Naive thymus-derived CD4-positive, alpha-beta T cell (primary cell): ENCODE measurements at regions not wholly inside any gene's neighbourhood (a gene's known extent, or its start where the extent isn't known, plus 50 kb on each side); places are given as distances from the start of the nearest gene placed in this dataset.
"Not testable (repeated sequence)": the region's sequence is repeated elsewhere in the genome, so short reads cannot be mapped to it uniquely, and the experiment has no call there.

Experiments used
- ATAC-seq: fragments of 150-1000 bp; cut with Tn5 transposase; 2 replicates; pipeline ENCODE4 v1.10.0; 2021; ENCODE audit warnings: mild to moderate bottlenecking, moderate library complexity
- CTCF ChIA-PET: fragments of 350-600 bp; sonication (Branson Sonifier 250); formaldehyde crosslinking; loops from one replicate; lab custom pipeline; 2021; ENCODE audit warnings: antibody characterized with exemption; lab: Charles Lee
- POLR2A ChIA-PET: fragments of 350-600 bp; sonication (Branson Sonifier 250); formaldehyde crosslinking; loops from one replicate; lab custom pipeline; 2021; ENCODE audit warnings: antibody characterized with exemption, inconsistent platforms; lab: Charles Lee
- DNase-seq, 9 donors: peaks; one replicate each; pipeline versions ENCODE4 v3.0.0 to v3.0.0-alpha.2; 2020 to 2022; ENCODE audit warnings: mixed read lengths in 1 of 9
- H3K27ac ChIP-seq: one replicate; pipeline ENCODE4 v1.7.0; 2013; ENCODE audit warnings: mild to moderate bottlenecking, low read depth, low read length, moderate library complexity
- H3K27me3 ChIP-seq, 2 donors: one replicate each; pipeline ENCODE4 v1.7.0; 2013; ENCODE audit warnings: low read length in 2 of 2, mild to moderate bottlenecking in 2 of 2, moderate library complexity in 2 of 2; ENCODE audit not compliant: control insufficient read depth in 2 of 2, insufficient read depth in 2 of 2
- H3K36me3 ChIP-seq, 3 experiments: 1 replicate in 2 of 3; 2 replicates in 1 of 3; pipeline ENCODE4 v1.7.0; 2013; ENCODE audit warnings: low read length in 3 of 3, mild to moderate bottlenecking in 3 of 3, moderate library complexity in 1 of 3; ENCODE audit not compliant: insufficient read depth in 3 of 3, control insufficient read depth in 2 of 3
- H3K4me1 ChIP-seq, 2 donors: one replicate each; pipeline ENCODE4 v1.7.0; 2013; ENCODE audit warnings: low read length in 2 of 2, mild to moderate bottlenecking in 2 of 2, moderate library complexity in 1 of 2; ENCODE audit not compliant: control insufficient read depth in 2 of 2, insufficient read depth in 2 of 2
- H3K4me3 ChIP-seq: 2 replicates; pipeline ENCODE4 v1.7.0; 2013; ENCODE audit warnings: mild to moderate bottlenecking, low read length
- H3K9me3 ChIP-seq, 3 experiments: 1 replicate in 2 of 3; 2 replicates in 1 of 3; pipeline ENCODE4 v1.7.0; 2013; ENCODE audit warnings: low read length in 3 of 3; ENCODE audit not compliant: control insufficient read depth in 2 of 3
- H3K27ac Mint-ChIP-seq, 9 donors: one replicate each; pipeline ENCODE4 v1.8.0; 2020 to 2022; ENCODE audit warnings: mixed read lengths in 9 of 9, mild to moderate bottlenecking in 8 of 9, moderate library complexity in 5 of 9, inconsistent platforms in 2 of 9
- H3K27me3 Mint-ChIP-seq, 5 donors: one replicate each; pipeline ENCODE4 v1.8.0; 2021 to 2022; ENCODE audit warnings: mixed read lengths in 5 of 5, mild to moderate bottlenecking in 1 of 5
- H3K36me3 Mint-ChIP-seq, 5 donors: one replicate each; pipeline ENCODE4 v1.8.0; 2020 to 2022; ENCODE audit warnings: mixed read lengths in 5 of 5, mild to moderate bottlenecking in 3 of 5, inconsistent platforms in 1 of 5
- H3K4me1 Mint-ChIP-seq, 7 donors: one replicate each; pipeline ENCODE4 v1.8.0; 2020 to 2022; ENCODE audit warnings: mixed read lengths in 7 of 7, mild to moderate bottlenecking in 3 of 7, inconsistent platforms in 1 of 7
- H3K4me3 Mint-ChIP-seq, 10 donors: one replicate each; pipeline ENCODE4 v1.8.0; 2020 to 2022; ENCODE audit warnings: mild to moderate bottlenecking in 10 of 10, mixed read lengths in 10 of 10, moderate library complexity in 6 of 10, inconsistent platforms in 2 of 10
- H3K9me3 Mint-ChIP-seq, 11 donors: one replicate each; pipeline ENCODE4 v1.8.0; 2020 to 2022; ENCODE audit warnings: mixed read lengths in 11 of 11, mild to moderate bottlenecking in 4 of 11, inconsistent platforms in 1 of 11, moderate library complexity in 1 of 11
- intact Hi-C, 2 donors: fragments of 100-400 bp; cut with micrococcal nuclease; formaldehyde crosslinking; loops; one replicate each; pipeline ENCODE4 v1.15.1; 2023

DNA sequence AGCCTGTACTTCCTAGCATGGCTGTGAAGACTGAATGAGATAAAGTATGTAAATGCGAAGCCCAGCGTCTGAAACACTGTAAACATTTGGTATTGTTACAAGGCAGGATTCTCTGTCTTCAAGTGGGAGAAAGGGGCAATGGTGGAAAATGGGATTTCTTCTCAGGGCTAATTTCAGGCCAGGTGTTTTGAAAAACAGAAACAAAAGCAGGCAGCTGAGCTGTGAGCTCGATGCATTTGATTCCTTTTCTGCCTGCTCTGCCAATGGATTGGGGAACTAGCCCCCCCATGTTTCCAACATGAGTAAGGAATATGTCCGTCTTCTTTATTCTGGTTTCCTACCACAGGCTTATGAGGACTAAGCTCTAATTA is 732.1 kb upstream of the AUTS2 start:
- ATAC-seq (no peak), DNase-seq (no peak)
- Histone ChIP-seq H3K9me3 (no peaks in the 10 kb centered on the region), H3K4me1 (no peaks in the 10 kb centered on the region), H3K27ac (no peak overlapping the region), H3K4me3 (no peak overlapping the region), H3K27me3 (no peaks in the 10 kb centered on the region), H3K36me3 (no peaks in the 10 kb centered on the region)
- ChIA-PET CTCF (no interaction called here), POLR2A (no interaction called here)
- no peaks in the 10 kb centered on the region for H3K4me1 Mint-ChIP-seq
- peaks cover 6 to 49% (median 26%) of the 10 kb centered on the region in 11 donors for H3K9me3 Mint-ChIP-seq
- H3K36me3 Mint-ChIP-seq, result peaks cover 0 to 4% (median 0%) of the 10 kb centered on the region in 5 donors
- intact Hi-C loops, result no loop called here
- H3K27ac Mint-ChIP-seq, result no peak overlapping the region
- H3K4me3 Mint-ChIP-seq, result no peak overlapping the region
- H3K27me3 Mint-ChIP-seq, result no peaks in the 10 kb centered on the region

DNA sequence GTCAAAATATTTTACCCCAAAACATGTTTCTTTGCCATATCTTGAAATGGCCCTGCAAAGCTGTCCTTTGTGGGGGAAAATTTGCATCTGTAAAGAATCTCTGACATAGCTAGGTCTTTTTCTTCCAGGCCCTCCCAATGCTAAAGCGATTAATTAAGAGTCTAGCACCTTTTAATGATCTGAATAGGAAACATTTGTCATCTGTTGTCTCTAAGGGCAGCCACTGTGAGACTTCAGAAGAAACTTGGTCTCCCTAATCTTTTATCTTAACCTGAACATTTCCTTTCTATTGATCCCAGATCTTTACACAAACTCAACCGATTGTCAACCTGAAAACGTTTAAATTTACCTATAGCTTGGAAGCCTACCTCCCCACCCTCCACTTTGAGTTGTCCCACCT is 731.6 kb upstream of the AUTS2 start:
- DNase-seq, H3K36me3 Mint-ChIP-seq, H3K4me1 Mint-ChIP-seq, H3K27ac ChIP-seq, POLR2A ChIA-PET, H3K9me3 ChIP-seq, H3K4me3 ChIP-seq, intact Hi-C loops, H3K36me3 ChIP-seq, H3K27ac Mint-ChIP-seq, H3K4me1 ChIP-seq, CTCF ChIA-PET, ATAC-seq, H3K27me3 Mint-ChIP-seq, H3K4me3 Mint-ChIP-seq, H3K27me3 ChIP-seq: not testable (repeated sequence)
- H3K9me3 Mint-ChIP-seq, result peaks cover 6 to 45% (median 26%) of the 10 kb centered on the region in 11 donors

DNA sequence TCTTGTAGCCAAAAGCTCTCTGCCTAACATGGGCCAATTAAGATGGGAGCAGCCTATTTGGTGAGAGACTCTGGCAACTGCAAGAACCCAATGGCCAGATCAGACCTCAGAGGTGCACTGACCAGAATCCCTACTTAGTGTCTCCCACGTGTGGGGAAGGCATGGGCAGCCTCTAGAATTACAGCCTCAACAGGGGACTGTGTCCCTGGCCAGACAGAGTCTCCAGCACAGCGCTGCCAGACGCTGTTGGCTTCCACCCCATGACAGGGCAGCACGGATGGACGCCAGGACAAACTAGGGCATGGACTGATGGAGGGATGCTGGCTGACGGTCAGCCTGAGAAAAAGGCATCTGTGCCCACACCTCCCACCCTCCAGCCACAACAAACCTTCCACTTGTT is 729.3 kb upstream of the AUTS2 start:
- POLR2A ChIA-PET, result no interaction called here
- Histone ChIP-seq H3K27ac (no peak overlapping the region), H3K4me3 (no peak overlapping the region), H3K36me3 (no peaks in the 10 kb centered on the region), H3K9me3 (no peaks in the 10 kb centered on the region), H3K27me3 (no peaks in the 10 kb centered on the region), H3K4me1 (no peaks in the 10 kb centered on the region)
- no peaks in the 10 kb centered on the region for H3K4me1 Mint-ChIP-seq
- intact Hi-C loops, result no loop called here
- H3K4me3 Mint-ChIP-seq, result no peak overlapping the region
- ATAC-seq, result no peak
- DNase-seq, result no peak
- H3K27me3 Mint-ChIP-seq, result no peaks in the 10 kb centered on the region
- H3K36me3 Mint-ChIP-seq, result no peaks in the 10 kb centered on the region
- H3K9me3 Mint-ChIP-seq, result peaks cover 11 to 55% (median 26%) of the 10 kb centered on the region in 11 donors
- no peak overlapping the region for H3K27ac Mint-ChIP-seq
- CTCF ChIA-PET, result no interaction called here

DNA sequence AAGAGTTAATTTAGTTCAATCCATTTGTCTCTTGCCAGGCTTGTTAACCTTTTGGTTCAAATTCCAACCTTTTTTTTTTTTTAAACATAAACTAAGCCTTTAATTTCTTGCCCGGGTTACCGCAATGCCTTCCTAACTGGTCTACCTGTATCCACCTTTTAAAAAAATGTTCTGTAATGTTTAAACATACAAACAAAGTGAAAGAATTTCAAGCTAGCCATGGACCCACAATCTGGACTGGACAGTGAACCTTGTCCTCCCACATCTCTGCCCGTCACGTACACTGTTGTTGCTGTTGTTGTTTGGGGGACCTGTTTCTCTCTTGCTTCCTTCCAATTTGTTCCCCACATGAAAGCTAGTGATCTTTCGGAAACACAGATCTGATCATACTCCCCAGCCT is 724.7 kb upstream of the AUTS2 start:
- intact Hi-C loops, result no loop called here
- ATAC-seq (no peak), DNase-seq (no peak)
- Mint-ChIP-seq H3K27ac (no peak overlapping the region), H3K27me3 (peaks cover 0 to 4% (median 0%) of the 10 kb centered on the region in 5 donors), H3K4me1 (no peaks in the 10 kb centered on the region), H3K36me3 (no peaks in the 10 kb centered on the region), H3K4me3 (no peak overlapping the region), H3K9me3 (peaks cover 7 to 37% (median 23%) of the 10 kb centered on the region in 11 donors)
- Histone ChIP-seq H3K4me3 (no peak overlapping the region), H3K4me1 (no peaks in the 10 kb centered on the region), H3K9me3 (no peaks in the 10 kb centered on the region), H3K36me3 (no peaks in the 10 kb centered on the region), H3K27me3 (no peaks in the 10 kb centered on the region), H3K27ac (no peak overlapping the region)
- ChIA-PET CTCF (no interaction called here), POLR2A (no interaction called here)

DNA sequence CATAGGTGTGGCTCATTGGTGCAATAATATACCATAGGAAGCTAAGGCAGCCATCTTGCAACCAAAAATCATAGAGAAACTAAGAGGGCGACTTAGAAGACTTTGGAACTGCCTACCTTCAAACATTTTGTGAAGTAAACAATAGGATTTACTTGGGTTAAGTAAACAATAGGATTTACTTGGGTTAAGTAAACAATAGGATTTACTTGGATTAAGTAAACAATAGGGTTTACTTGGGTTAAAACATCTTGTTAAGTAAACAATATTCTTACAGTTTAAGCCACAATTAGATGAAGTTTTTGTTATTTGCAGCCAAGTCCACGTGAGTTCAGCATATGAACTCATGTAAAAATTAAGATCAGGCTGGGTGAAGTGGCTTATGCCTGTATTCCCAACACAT is 722.4 kb upstream of the AUTS2 start:
- ChIA-PET POLR2A (no interaction called here), CTCF (no interaction called here)
- peaks cover 0 to 4% (median 0%) of the 10 kb centered on the region in 5 donors for H3K27me3 Mint-ChIP-seq
- H3K4me1 ChIP-seq, result no peaks in the 10 kb centered on the region
- H3K36me3 Mint-ChIP-seq, result no peaks in the 10 kb centered on the region
- ATAC-seq, result no peak
- H3K4me1 Mint-ChIP-seq, result no peaks in the 10 kb centered on the region
- no peak overlapping the region for H3K4me3 ChIP-seq
- H3K9me3 ChIP-seq, result no peaks in the 10 kb centered on the region
- H3K4me3 Mint-ChIP-seq, result no peak overlapping the region
- H3K36me3 ChIP-seq, result no peaks in the 10 kb centered on the region
- no peak overlapping the region for H3K27ac ChIP-seq
- peaks cover 0 to 26% (median 11%) of the 10 kb centered on the region in 11 donors for H3K9me3 Mint-ChIP-seq
- intact Hi-C loops, result no loop called here
- H3K27ac Mint-ChIP-seq, result no peak overlapping the region
- no peak for DNase-seq
- no peaks in the 10 kb centered on the region for H3K27me3 ChIP-seq

DNA sequence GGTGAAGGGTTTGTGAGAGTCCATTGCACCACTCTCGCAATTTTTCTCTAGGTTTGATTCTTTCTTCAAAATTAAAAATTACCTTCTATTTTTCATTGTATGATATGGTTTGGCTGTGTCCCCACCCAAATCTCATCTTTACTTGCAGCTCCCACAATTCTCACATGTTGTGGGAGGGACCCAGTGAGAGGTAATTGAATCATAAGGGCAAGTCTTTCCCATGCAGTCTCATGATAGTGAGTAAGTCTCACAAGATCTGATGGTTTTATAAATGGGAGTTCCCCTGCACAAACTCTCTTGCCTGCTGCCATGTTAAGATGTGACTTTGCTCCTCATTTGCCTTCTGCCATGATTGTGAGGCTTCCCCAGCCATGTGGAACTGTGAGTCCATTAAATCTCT is 711.2 kb upstream of the AUTS2 start:
- POLR2A ChIA-PET, H3K4me1 ChIP-seq, intact Hi-C loops, H3K36me3 ChIP-seq, H3K36me3 Mint-ChIP-seq, H3K27ac Mint-ChIP-seq, ATAC-seq, CTCF ChIA-PET, H3K27me3 Mint-ChIP-seq, H3K4me1 Mint-ChIP-seq, H3K4me3 Mint-ChIP-seq, H3K9me3 ChIP-seq, DNase-seq, H3K27ac ChIP-seq, H3K27me3 ChIP-seq, H3K4me3 ChIP-seq: not testable (repeated sequence)
- H3K9me3 Mint-ChIP-seq, result peaks cover 0 to 15% (median 4%) of the 10 kb centered on the region in 11 donors

DNA sequence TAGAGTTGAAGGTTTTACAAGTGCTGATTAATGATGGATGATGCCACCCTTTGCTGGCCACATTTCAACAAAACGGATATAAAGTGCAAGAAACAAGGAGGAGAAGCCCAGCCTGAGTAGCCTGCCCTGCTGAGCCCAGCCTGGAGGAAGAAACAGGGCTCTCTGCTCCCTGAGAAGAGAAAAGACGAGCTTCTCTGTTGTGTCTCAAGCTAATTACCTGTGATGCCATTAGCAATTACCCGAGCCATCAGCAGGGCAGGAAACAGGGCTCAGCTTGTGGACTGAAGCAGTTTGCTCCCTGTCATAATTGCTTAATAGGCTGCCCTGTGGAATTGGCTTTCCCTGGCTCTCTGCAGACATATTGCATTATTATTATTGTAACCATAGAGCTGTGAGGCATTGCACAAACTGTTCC is 709.3 kb upstream of the AUTS2 start:
- Mint-ChIP-seq H3K4me1 (no peaks in the 10 kb centered on the region), H3K9me3 (peaks cover 0 to 15% (median 6%) of the 10 kb centered on the region in 11 donors), H3K27ac (no peak overlapping the region), H3K27me3 (no peaks in the 10 kb centered on the region), H3K36me3 (no peaks in the 10 kb centered on the region), H3K4me3 (no peak overlapping the region)
- Histone ChIP-seq H3K27me3 (no peaks in the 10 kb centered on the region), H3K4me1 (no peaks in the 10 kb centered on the region), H3K36me3 (no peaks in the 10 kb centered on the region), H3K27ac (no peak overlapping the region), H3K4me3 (no peak overlapping the region), H3K9me3 (no peaks in the 10 kb centered on the region)
- CTCF ChIA-PET, result no interaction called here
- DNase-seq, result no peak
- intact Hi-C loops, result no loop called here
- no peak for ATAC-seq
- POLR2A ChIA-PET, result no interaction called here
